RWPE1 (cell line): ENCODE measurements at regions not wholly inside any gene's neighbourhood (a gene's known extent, or its start where the extent isn't known, plus 50 kb on each side); places are given as distances from the start of the nearest gene placed in this dataset.

Experiments
- CTCF ChIA-PET: fragments of 350-600 bp; sonication (Branson Sonifier 250); formaldehyde crosslinking; extraction: SDS; loops from one replicate; lab custom pipeline; 2021; lab: Yijun Ruan, JAX
- POLR2A ChIA-PET: fragments of 400-600 bp; formaldehyde crosslinking; extraction: SDS; loops from one replicate; lab custom pipeline; 2020; ENCODE audit warnings: antibody characterized with exemption; ENCODE audit not compliant: low non-redundant PET; lab: Yijun Ruan, JAX
- DNase-seq: peaks from one replicate; pipeline ENCODE4 v3.0.0; 2012; ENCODE audit warnings: low spot score
- H3K27ac ChIP-seq: fragments of 450-650 bp; 2 replicates; pipeline ENCODE4 v1.5.1; 2017
- TF ChIP-seq, protein P1 (sequence below): fragments of 450-650 bp; conservative IDR thresholded peaks from 2 replicates; pipeline ENCODE4 v1.5.1; 2017; ENCODE audit warnings: low read depth, mild to moderate bottlenecking

- H3K27ac ChIP-seq: no peak overlapping the region
These were observed 50.5 kb upstream of the DST start for GRCh38 chr6:56693246-56693607.

DNA sequence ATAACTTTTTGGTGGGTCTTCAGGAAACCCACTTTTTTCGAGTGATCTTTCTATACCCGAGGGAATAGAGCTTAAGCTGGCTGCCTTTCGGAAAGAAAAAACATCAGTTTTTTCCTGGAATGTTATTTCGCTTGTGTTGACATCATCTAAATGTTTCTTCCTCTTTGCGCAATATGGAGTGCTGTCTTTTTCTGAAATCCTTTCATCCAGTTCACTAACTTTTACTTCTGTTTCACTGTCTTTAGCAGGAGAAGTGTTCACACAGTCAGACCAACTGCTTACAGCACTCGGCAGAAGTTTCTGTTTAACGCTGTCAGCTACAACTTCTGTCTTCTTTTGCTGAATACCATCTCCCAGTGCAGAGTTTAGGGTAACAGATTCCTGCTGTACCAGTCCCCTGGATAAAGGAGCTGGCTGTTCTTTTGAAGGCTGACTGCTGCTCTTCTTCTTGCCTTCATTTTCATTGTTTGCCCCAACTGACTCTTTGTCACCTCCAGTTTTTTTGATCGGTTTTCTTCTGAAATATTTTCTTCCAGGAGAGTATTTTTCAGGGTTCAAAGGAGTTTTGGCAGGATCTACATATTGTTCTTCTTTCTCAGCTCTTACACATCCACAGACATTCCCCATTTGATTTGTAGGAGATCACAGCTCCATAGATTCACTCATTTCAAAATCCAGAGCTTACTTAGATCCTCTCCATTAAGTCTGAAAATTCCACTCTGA, 50.0 kb upstream of the DST start:
- no peak for DNase-seq
- CTCF ChIA-PET: no interaction called here
- no peak overlapping the region for H3K27ac ChIP-seq
- TF ChIP-seq, protein P1, sequence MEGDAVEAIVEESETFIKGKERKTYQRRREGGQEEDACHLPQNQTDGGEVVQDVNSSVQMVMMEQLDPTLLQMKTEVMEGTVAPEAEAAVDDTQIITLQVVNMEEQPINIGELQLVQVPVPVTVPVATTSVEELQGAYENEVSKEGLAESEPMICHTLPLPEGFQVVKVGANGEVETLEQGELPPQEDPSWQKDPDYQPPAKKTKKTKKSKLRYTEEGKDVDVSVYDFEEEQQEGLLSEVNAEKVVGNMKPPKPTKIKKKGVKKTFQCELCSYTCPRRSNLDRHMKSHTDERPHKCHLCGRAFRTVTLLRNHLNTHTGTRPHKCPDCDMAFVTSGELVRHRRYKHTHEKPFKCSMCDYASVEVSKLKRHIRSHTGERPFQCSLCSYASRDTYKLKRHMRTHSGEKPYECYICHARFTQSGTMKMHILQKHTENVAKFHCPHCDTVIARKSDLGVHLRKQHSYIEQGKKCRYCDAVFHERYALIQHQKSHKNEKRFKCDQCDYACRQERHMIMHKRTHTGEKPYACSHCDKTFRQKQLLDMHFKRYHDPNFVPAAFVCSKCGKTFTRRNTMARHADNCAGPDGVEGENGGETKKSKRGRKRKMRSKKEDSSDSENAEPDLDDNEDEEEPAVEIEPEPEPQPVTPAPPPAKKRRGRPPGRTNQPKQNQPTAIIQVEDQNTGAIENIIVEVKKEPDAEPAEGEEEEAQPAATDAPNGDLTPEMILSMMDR: no peak
- POLR2A ChIA-PET: no interaction called here

More at GRCh38 chr6:56693246-56693607, 50.5 kb upstream of the DST start:
- ChIA-PET CTCF (no interaction called here), POLR2A (no interaction called here)
- TF ChIP-seq, protein P1: no peak
- no peak for DNase-seq
